ENCODE measurements at regions not wholly inside any gene's neighbourhood (a gene's known extent, or its start where the extent isn't known, plus 50 kb on each side); places are given as distances from the start of the nearest gene placed in this dataset.

DNA sequence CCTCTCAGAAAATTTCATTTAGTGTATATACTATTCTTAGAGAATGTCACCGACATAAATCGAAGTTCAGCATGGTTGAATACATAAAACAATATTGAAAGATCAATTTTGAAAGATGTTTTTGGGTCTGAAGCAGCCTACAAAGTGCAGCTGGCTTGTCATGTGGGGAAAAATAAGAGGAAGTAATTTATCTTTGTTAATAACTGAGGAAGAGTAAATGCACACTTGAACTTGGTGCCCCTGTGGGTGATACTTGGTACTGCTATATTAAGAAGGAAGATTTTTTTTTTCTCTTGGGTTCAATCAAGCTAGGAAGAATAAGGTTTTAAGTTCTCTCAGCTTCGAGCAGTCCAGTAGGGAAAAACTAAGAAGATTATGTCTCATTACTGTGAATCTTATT lies 661.3 kb downstream of the RPL10L start:
- Histone ChIP-seq H3K27me3 (ENCODE audit: low read length) (no peaks in the 10 kb centered on the region), H3K9me2 (replicated peaks; ENCODE audit: insufficient read depth, low read length) (no peaks in the 10 kb centered on the region), H3K9me3 (ENCODE audit: insufficient read depth, low read length) (no peaks in the 10 kb centered on the region), H3K36me3 (ENCODE audit: low read length) (no peaks in the 10 kb centered on the region), H3K27ac (ENCODE audit: low read depth, low read length) (no peak overlapping the region), H3K79me2 (ENCODE audit: insufficient read depth, low read length) (no peaks in the 10 kb centered on the region), H3K4me2 (ENCODE audit: low read depth, low read length, poor library complexity, severe bottlenecking) (no peak overlapping the region), H2AFZ (ENCODE audit: low read depth, low read length, severe bottlenecking) (no peak overlapping the region), H3F3A (ENCODE audit: insufficient read depth) (no peaks in the 10 kb centered on the region), H4K20me1 (ENCODE audit: low read depth, low read length) (no peaks in the 10 kb centered on the region), H3K4me3 (ENCODE audit: insufficient read depth, low read length, poor library complexity, severe bottlenecking) (no peak overlapping the region), H3K9ac (ENCODE audit: low read length) (no peak overlapping the region)
- TF ChIP-seq, protein P1, sequence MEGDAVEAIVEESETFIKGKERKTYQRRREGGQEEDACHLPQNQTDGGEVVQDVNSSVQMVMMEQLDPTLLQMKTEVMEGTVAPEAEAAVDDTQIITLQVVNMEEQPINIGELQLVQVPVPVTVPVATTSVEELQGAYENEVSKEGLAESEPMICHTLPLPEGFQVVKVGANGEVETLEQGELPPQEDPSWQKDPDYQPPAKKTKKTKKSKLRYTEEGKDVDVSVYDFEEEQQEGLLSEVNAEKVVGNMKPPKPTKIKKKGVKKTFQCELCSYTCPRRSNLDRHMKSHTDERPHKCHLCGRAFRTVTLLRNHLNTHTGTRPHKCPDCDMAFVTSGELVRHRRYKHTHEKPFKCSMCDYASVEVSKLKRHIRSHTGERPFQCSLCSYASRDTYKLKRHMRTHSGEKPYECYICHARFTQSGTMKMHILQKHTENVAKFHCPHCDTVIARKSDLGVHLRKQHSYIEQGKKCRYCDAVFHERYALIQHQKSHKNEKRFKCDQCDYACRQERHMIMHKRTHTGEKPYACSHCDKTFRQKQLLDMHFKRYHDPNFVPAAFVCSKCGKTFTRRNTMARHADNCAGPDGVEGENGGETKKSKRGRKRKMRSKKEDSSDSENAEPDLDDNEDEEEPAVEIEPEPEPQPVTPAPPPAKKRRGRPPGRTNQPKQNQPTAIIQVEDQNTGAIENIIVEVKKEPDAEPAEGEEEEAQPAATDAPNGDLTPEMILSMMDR (IDR thresholded peaks at IDR 0.05; ENCODE audit: insufficient read depth, low read length, poor library complexity, severe bottlenecking): no peak
- TF ChIP-seq EZH2phosphoT487 (conservative IDR thresholded peaks at IDR 0.05; ENCODE audit: low read length): no peak

GRCh38 chr14:45976001-45976400 lies 675.6 kb downstream of the RPL10L start:
- Histone ChIP-seq H2AFZ (ENCODE audit: low read depth, low read length, severe bottlenecking) (no peak overlapping the region), H3K4me2 (ENCODE audit: low read depth, low read length, poor library complexity, severe bottlenecking) (no peak overlapping the region), H3K4me3 (ENCODE audit: insufficient read depth, low read length, poor library complexity, severe bottlenecking) (no peak overlapping the region), H3K36me3 (ENCODE audit: low read length) (no peaks in the 10 kb centered on the region), H4K20me1 (ENCODE audit: low read depth, low read length) (no peaks in the 10 kb centered on the region), H3K9ac (ENCODE audit: low read length) (no peak overlapping the region), H3K27me3 (ENCODE audit: low read length) (no peaks in the 10 kb centered on the region), H3K79me2 (ENCODE audit: insufficient read depth, low read length) (no peaks in the 10 kb centered on the region), H3F3A (ENCODE audit: insufficient read depth) (no peaks in the 10 kb centered on the region), H3K9me3 (ENCODE audit: insufficient read depth, low read length) (no peaks in the 10 kb centered on the region), H3K9me2 (replicated peaks; ENCODE audit: insufficient read depth, low read length) (no peaks in the 10 kb centered on the region), H3K27ac (ENCODE audit: low read depth, low read length) (no peak overlapping the region)
- TF ChIP-seq, protein P1 (IDR thresholded peaks at IDR 0.05; ENCODE audit: insufficient read depth, low read length, poor library complexity, severe bottlenecking): no peak

DNA sequence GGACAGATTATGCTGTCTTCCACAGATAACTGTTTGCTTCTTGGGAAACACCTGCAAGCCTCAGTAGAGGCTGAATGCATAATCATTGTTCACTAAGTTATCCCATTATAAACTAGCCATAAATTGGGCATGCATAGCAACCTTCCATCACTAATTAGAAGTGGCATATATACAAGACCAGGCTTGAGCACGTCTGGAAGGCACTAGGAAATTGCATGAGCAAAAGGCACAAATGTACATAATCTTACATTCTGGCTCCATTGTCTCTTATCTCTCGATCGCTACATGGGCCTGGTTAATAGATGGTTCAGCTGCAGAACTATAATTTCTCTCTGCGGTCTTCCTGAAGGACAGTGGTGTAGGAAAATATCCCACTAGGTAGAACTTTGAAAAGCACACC lies 679.2 kb downstream of the RPL10L start:
- TF ChIP-seq, protein P1 (IDR thresholded peaks at IDR 0.05; ENCODE audit: insufficient read depth, low read length, poor library complexity, severe bottlenecking): no peak
- no peak for TF ChIP-seq EZH2phosphoT487 (conservative IDR thresholded peaks at IDR 0.05; ENCODE audit: low read length)
- no peaks in the 10 kb centered on the region for H3K9me3 ChIP-seq (ENCODE audit: insufficient read depth, low read length)

DNA sequence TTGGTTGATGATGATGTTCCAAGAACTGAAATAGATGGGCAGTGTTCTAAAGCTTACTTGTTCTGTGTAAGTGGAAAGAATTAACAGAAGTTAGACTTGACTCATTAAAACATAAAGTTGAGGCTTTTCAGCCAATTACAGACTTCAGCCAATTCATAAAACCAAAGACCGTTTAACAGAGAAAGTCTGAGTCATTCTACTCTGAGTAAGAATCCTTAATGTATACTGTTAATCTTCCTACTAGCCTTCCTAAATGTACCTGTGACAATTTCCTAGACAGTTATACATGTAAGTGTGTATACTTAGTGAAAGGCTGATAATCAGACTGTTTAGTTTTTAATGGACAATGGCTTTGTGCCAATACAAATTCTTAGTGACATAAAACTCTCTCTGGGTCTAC lies 681.0 kb downstream of the RPL10L start:
- no peak overlapping the region for H2AFZ ChIP-seq (ENCODE audit: low read depth, low read length, severe bottlenecking)
- no peaks in the 10 kb centered on the region for H3K27me3 ChIP-seq (ENCODE audit: low read length)
- no peaks in the 10 kb centered on the region for H3K36me3 ChIP-seq (ENCODE audit: low read length)
- H4K20me1 ChIP-seq (ENCODE audit: low read depth, low read length): no peaks in the 10 kb centered on the region
- H3K4me3 ChIP-seq (ENCODE audit: insufficient read depth, low read length, poor library complexity, severe bottlenecking): no peak overlapping the region
- H3K79me2 ChIP-seq (ENCODE audit: insufficient read depth, low read length): no peaks in the 10 kb centered on the region
- H3K9me2 ChIP-seq (replicated peaks; ENCODE audit: insufficient read depth, low read length): no peaks in the 10 kb centered on the region
- peaks cover 5% of the 10 kb centered on the region; the same call in 1 of the 2 replicates for H3K9me3 ChIP-seq (ENCODE audit: insufficient read depth, low read length)
- no peak overlapping the region for H3K27ac ChIP-seq (ENCODE audit: low read depth, low read length)
- no peaks in the 10 kb centered on the region for H3F3A ChIP-seq (ENCODE audit: insufficient read depth)
- no peak overlapping the region for H3K9ac ChIP-seq (ENCODE audit: low read length)
- TF ChIP-seq EZH2phosphoT487 (conservative IDR thresholded peaks at IDR 0.05; ENCODE audit: low read length): no peak
- TF ChIP-seq, protein P1 (IDR thresholded peaks at IDR 0.05; ENCODE audit: insufficient read depth, low read length, poor library complexity, severe bottlenecking): no peak
- H3K4me2 ChIP-seq (ENCODE audit: low read depth, low read length, poor library complexity, severe bottlenecking): no peak overlapping the region

More for the DNA sequence above, 679.2 kb downstream of the RPL10L start:
- no peaks in the 10 kb centered on the region for H3K9me2 ChIP-seq (replicated peaks; ENCODE audit: insufficient read depth, low read length)
- H2AFZ ChIP-seq (ENCODE audit: low read depth, low read length, severe bottlenecking): no peak overlapping the region
- H3K9ac ChIP-seq (ENCODE audit: low read length): no peak overlapping the region
- H3K4me3 ChIP-seq (ENCODE audit: insufficient read depth, low read length, poor library complexity, severe bottlenecking): no peak overlapping the region
- no peak overlapping the region for H3K27ac ChIP-seq (ENCODE audit: low read depth, low read length)
- no peaks in the 10 kb centered on the region for H3K36me3 ChIP-seq (ENCODE audit: low read length)
- no peaks in the 10 kb centered on the region for H3F3A ChIP-seq (ENCODE audit: insufficient read depth)
- no peak overlapping the region for H3K4me2 ChIP-seq (ENCODE audit: low read depth, low read length, poor library complexity, severe bottlenecking)
- H4K20me1 ChIP-seq (ENCODE audit: low read depth, low read length): no peaks in the 10 kb centered on the region
- no peaks in the 10 kb centered on the region for H3K79me2 ChIP-seq (ENCODE audit: insufficient read depth, low read length)
- H3K27me3 ChIP-seq (ENCODE audit: low read length): no peaks in the 10 kb centered on the region
